Muscle of leg (tissue), 3 donors: ENCODE measurements at regions not wholly inside any gene's neighbourhood (a gene's known extent, or its start where the extent isn't known, plus 50 kb on each side); places are given as distances from the start of the nearest gene placed in this dataset.

ENCODE experiments used
- DNase-seq: peaks from one replicate; pipeline ENCODE4 v3.0.0; 2013
- H3K27ac ChIP-seq: one replicate; pipeline ENCODE4 v1.5.1; 2013; ENCODE audit warnings: mild to moderate bottlenecking, low read length, control low read depth
- H3K27me3 ChIP-seq: one replicate; pipeline ENCODE4 v1.6.1; 2013; ENCODE audit warnings: low read length; ENCODE audit not compliant: control insufficient read depth, insufficient read depth
- H3K36me3 ChIP-seq: one replicate; pipeline ENCODE4 v1.6.1; 2013; ENCODE audit warnings: low read length; ENCODE audit not compliant: control insufficient read depth, insufficient read depth
- H3K4me1 ChIP-seq: one replicate; pipeline ENCODE4 v1.6.1; 2013; ENCODE audit warnings: low read length; ENCODE audit not compliant: control insufficient read depth, insufficient read depth
- H3K4me3 ChIP-seq: one replicate; pipeline ENCODE4 v1.5.1; 2013; ENCODE audit warnings: low read length, control low read depth
- H3K9me3 ChIP-seq: replicated peaks from 2 replicates; pipeline ENCODE4 v1.6.1; 2013; ENCODE audit warnings: low read depth, low read length; ENCODE audit not compliant: control insufficient read depth
- WGBS: methylation state at CpG from one replicate; pipeline ENCODE4 v1.1.5; 2013; ENCODE audit warnings: missing lambda C conversion rate; ENCODE audit not compliant: insufficient coverage; 5-methylcytosine and 5-hydroxymethylcytosine counted together

- DNase-seq, result no peak
- H3K27ac ChIP-seq, result no peak overlapping the region
- no peak overlapping the region for H3K4me3 ChIP-seq
- H3K27me3 ChIP-seq, result no peaks in the 10 kb centered on the region
- WGBS, result no CpG with 5 or more reads among the region's 1 CpG
- no peaks in the 10 kb centered on the region for H3K4me1 ChIP-seq
- H3K9me3 ChIP-seq, result peaks cover 5% of the 10 kb centered on the region
- no peaks in the 10 kb centered on the region for H3K36me3 ChIP-seq
Measured at GRCh38 chr2:222351035-222351434, 52.2 kb upstream of the PAX3 start.

- no peak overlapping the region for H3K27ac ChIP-seq
- H3K4me3 ChIP-seq, result no peak overlapping the region
- peaks cover 5% of the 10 kb centered on the region for H3K9me3 ChIP-seq
- H3K36me3 ChIP-seq, result no peaks in the 10 kb centered on the region
- WGBS, result no CpG with 5 or more reads among the region's 4 CpGs
- no peaks in the 10 kb centered on the region for H3K27me3 ChIP-seq
- DNase-seq, result no peak
- no peaks in the 10 kb centered on the region for H3K4me1 ChIP-seq
Measured at GRCh38 chr2:222352981-222353380, 54.2 kb upstream of the PAX3 start.

GRCh38 chr2:222353993-222354392, 55.2 kb upstream of the PAX3 start:
- WGBS, result 17% methylated on average over 1 of the region's 3 CpGs
- no peaks in the 10 kb centered on the region for H3K36me3 ChIP-seq
- no peaks in the 10 kb centered on the region for H3K27me3 ChIP-seq
- DNase-seq, result peak; percentile 34
- H3K4me1 ChIP-seq, result no peaks in the 10 kb centered on the region
- H3K27ac ChIP-seq, result no peak overlapping the region
- H3K9me3 ChIP-seq, result peaks cover 5% of the 10 kb centered on the region
- H3K4me3 ChIP-seq, result no peak overlapping the region

- Histone ChIP-seq H3K9me3 (peaks cover 5% of the 10 kb centered on the region), H3K4me1 (no peaks in the 10 kb centered on the region), H3K4me3 (no peak overlapping the region), H3K27ac (no peak overlapping the region), H3K36me3 (no peaks in the 10 kb centered on the region), H3K27me3 (no peaks in the 10 kb centered on the region)
- peak; percentile 1 for DNase-seq
Measured at GRCh38 chr2:222355860-222356259, 57.1 kb upstream of the PAX3 start.

- Histone ChIP-seq H3K36me3 (no peaks in the 10 kb centered on the region), H3K27ac (no peak overlapping the region), H3K4me1 (no peaks in the 10 kb centered on the region), H3K4me3 (no peak overlapping the region), H3K27me3 (no peaks in the 10 kb centered on the region), H3K9me3 (no peaks in the 10 kb centered on the region)
- DNase-seq, result no peak
- no CpG with 5 or more reads among the region's 1 CpG for WGBS
Measured at GRCh38 chr2:222357930-222358329, 59.1 kb upstream of the PAX3 start.

- no peaks in the 10 kb centered on the region for H3K9me3 ChIP-seq
- no peaks in the 10 kb centered on the region for H3K4me1 ChIP-seq
- no peaks in the 10 kb centered on the region for H3K27me3 ChIP-seq
- peak; percentile 23 for DNase-seq
- no peak overlapping the region for H3K27ac ChIP-seq
- H3K4me3 ChIP-seq, result no peak overlapping the region
- H3K36me3 ChIP-seq, result no peaks in the 10 kb centered on the region
- WGBS, result no CpG with 5 or more reads among the region's 1 CpG
Measured at GRCh38 chr2:222358876-222359275, 60.1 kb upstream of the PAX3 start.

GRCh38 chr2:222360146-222360545, 61.3 kb upstream of the PAX3 start:
- Histone ChIP-seq H3K9me3 (no peaks in the 10 kb centered on the region), H3K4me3 (no peak overlapping the region), H3K27me3 (no peaks in the 10 kb centered on the region), H3K4me1 (no peaks in the 10 kb centered on the region), H3K27ac (no peak overlapping the region), H3K36me3 (no peaks in the 10 kb centered on the region)
- DNase-seq, result no peak
- WGBS, result 67% methylated on average over 3 of the region's 4 CpGs

GRCh38 chr2:222360997-222361396, 62.2 kb upstream of the PAX3 start:
- no peaks in the 10 kb centered on the region for H3K4me1 ChIP-seq
- no peaks in the 10 kb centered on the region for H3K27me3 ChIP-seq
- no peak overlapping the region for H3K27ac ChIP-seq
- H3K36me3 ChIP-seq, result no peaks in the 10 kb centered on the region
- H3K4me3 ChIP-seq, result no peak overlapping the region
- no peaks in the 10 kb centered on the region for H3K9me3 ChIP-seq
- no CpG with 5 or more reads among the region's 1 CpG for WGBS
- no peak for DNase-seq

- no CpG with 5 or more reads among the region's 3 CpGs for WGBS
- Histone ChIP-seq H3K9me3 (no peaks in the 10 kb centered on the region), H3K27ac (no peak overlapping the region), H3K4me3 (no peak overlapping the region), H3K36me3 (no peaks in the 10 kb centered on the region), H3K27me3 (no peaks in the 10 kb centered on the region), H3K4me1 (no peaks in the 10 kb centered on the region)
- DNase-seq, result no peak
Measured at GRCh38 chr2:222361787-222362186, 62.6 kb upstream of the SGPP2 start.

GRCh38 chr2:222362336-222362735, 62.0 kb upstream of the SGPP2 start:
- H3K4me1 ChIP-seq, result no peaks in the 10 kb centered on the region
- H3K4me3 ChIP-seq, result no peak overlapping the region
- no peaks in the 10 kb centered on the region for H3K27me3 ChIP-seq
- H3K27ac ChIP-seq, result no peak overlapping the region
- DNase-seq, result no peak
- no peaks in the 10 kb centered on the region for H3K36me3 ChIP-seq
- H3K9me3 ChIP-seq, result no peaks in the 10 kb centered on the region
- no CpG with 5 or more reads among the region's 2 CpGs for WGBS

- Histone ChIP-seq H3K4me1 (no peaks in the 10 kb centered on the region), H3K27me3 (no peaks in the 10 kb centered on the region), H3K27ac (no peak overlapping the region), H3K36me3 (no peaks in the 10 kb centered on the region), H3K4me3 (no peak overlapping the region), H3K9me3 (no peaks in the 10 kb centered on the region)
- 100% methylated on average over 1 of the region's 3 CpGs for WGBS
- DNase-seq, result peak; percentile 2
Measured at GRCh38 chr2:222364285-222364895, 60.0 kb upstream of the SGPP2 start.
